ENCODE measurements at regions not wholly inside any gene's neighbourhood (a gene's known extent, or its start where the extent isn't known, plus 50 kb on each side); places are given as distances from the start of the nearest gene placed in this dataset.

GRCh38 chr18:59823596-59824195 lies 76.1 kb upstream of the PMAIP1 start:
- TF ChIP-seq, protein P1, sequence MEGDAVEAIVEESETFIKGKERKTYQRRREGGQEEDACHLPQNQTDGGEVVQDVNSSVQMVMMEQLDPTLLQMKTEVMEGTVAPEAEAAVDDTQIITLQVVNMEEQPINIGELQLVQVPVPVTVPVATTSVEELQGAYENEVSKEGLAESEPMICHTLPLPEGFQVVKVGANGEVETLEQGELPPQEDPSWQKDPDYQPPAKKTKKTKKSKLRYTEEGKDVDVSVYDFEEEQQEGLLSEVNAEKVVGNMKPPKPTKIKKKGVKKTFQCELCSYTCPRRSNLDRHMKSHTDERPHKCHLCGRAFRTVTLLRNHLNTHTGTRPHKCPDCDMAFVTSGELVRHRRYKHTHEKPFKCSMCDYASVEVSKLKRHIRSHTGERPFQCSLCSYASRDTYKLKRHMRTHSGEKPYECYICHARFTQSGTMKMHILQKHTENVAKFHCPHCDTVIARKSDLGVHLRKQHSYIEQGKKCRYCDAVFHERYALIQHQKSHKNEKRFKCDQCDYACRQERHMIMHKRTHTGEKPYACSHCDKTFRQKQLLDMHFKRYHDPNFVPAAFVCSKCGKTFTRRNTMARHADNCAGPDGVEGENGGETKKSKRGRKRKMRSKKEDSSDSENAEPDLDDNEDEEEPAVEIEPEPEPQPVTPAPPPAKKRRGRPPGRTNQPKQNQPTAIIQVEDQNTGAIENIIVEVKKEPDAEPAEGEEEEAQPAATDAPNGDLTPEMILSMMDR (IDR thresholded peaks at IDR 0.05): peak; percentile 69 to 80 (median 74)
- no peak for TF ChIP-seq POLR2AphosphoS5 (IDR thresholded peaks at IDR 0.05)
- TF ChIP-seq POLR2A (IDR thresholded peaks at IDR 0.05): no peak
